Stomach (tissue), 8 donors: ENCODE measurements at regions not wholly inside any gene's neighbourhood (a gene's known extent, or its start where the extent isn't known, plus 50 kb on each side); places are given as distances from the start of the nearest gene placed in this dataset.

Source experiments
- DNase-seq, 2 donors: peaks; one replicate each; pipeline versions ENCODE4 v3.0.0 to v3.0.0-alpha.2; 2013 to 2019
- H3K27ac ChIP-seq, 5 donors: fragments of 200-600 bp in 4 of 5; sonication (generic) in 4 of 5; one replicate each; pipeline ENCODE4 v1.5.1; 2013 to 2019; ENCODE audit warnings: mild to moderate bottlenecking in 1 of 5, moderate library complexity in 1 of 5
- H3K27me3 ChIP-seq, 3 donors: fragments of 200-600 bp; sonication (generic); one replicate each; pipeline ENCODE4 v1.5.1; 2017 to 2019; ENCODE audit warnings: mixed run types in 1 of 3
- H3K36me3 ChIP-seq, 4 donors: fragments of 200-600 bp; sonication (generic); 1 replicate in 3 of 4; 2 replicates in 1 of 4; pipeline ENCODE4 v1.5.1; 2016 to 2019
- H3K4me1 ChIP-seq, 4 donors: fragments of 200-600 bp; sonication (generic); one replicate each; pipeline ENCODE4 v1.5.1; 2016 to 2019
- H3K4me3 ChIP-seq, 4 donors: fragments of 200-600 bp; sonication (generic) in 3 of 4; one replicate each; pipeline ENCODE4 v1.5.1; 2016 to 2019; ENCODE audit warnings: mild to moderate bottlenecking in 1 of 4
- H3K9me3 ChIP-seq, 4 donors: fragments of 200-600 bp; sonication (generic); one replicate each; pipeline ENCODE4 v1.5.1; 2016 to 2019
- EP300 ChIP-seq: sonication (generic); formaldehyde crosslinking; IDR thresholded peaks from one replicate; pipeline ENCODE4 v1.6.1; 2017; ENCODE audit warnings: antibody characterized with exemption
- POLR2A ChIP-seq, 4 donors: fragments of 450-650 bp; IDR thresholded peaks; one replicate each; pipeline ENCODE4 v1.6.1; 2016; ENCODE audit warnings: antibody characterized with exemption in 4 of 4, control low read depth in 2 of 4, mild to moderate bottlenecking in 1 of 4, moderate library complexity in 1 of 4
- POLR2AphosphoS5 ChIP-seq, 3 donors: sonication (generic); formaldehyde crosslinking; IDR thresholded peaks; one replicate each; pipeline ENCODE4 v1.6.1; 2016; ENCODE audit warnings: antibody characterized with exemption in 3 of 3
- WGBS, 5 donors: extraction: QIAGEN DNeasy Blood & Tissue Kit in 3 of 5; methylation state at CpG; one replicate each; pipeline versions ENCODE4 v1.1.5 to v1.1.7; 2013 to 2018; 5-methylcytosine and 5-hydroxymethylcytosine counted together
- intact Hi-C: fragments of 100-400 bp; cut with DNase I; formaldehyde crosslinking; loops from one replicate; pipeline ENCODE4 v1.15.1; 2023; ENCODE audit warnings: low total_unique reads
- TF ChIP-seq, protein P1 (sequence below), 7 experiments: fragments of 450-650 bp in 4 of 7; fragments of 200-600 bp in 3 of 7; sonication (generic) in 3 of 7; IDR thresholded peaks; one replicate each; pipeline ENCODE4 v1.5.1; 2016 to 2019; ENCODE audit warnings: antibody characterized with exemption in 7 of 7, control low read depth in 2 of 7, mild to moderate bottlenecking in 1 of 7
- donor health status: healthy with polysubstance abuse.
- donor health status: Bipolar disorder and iron deficiency.
- donor health status: healthy.

DNA sequence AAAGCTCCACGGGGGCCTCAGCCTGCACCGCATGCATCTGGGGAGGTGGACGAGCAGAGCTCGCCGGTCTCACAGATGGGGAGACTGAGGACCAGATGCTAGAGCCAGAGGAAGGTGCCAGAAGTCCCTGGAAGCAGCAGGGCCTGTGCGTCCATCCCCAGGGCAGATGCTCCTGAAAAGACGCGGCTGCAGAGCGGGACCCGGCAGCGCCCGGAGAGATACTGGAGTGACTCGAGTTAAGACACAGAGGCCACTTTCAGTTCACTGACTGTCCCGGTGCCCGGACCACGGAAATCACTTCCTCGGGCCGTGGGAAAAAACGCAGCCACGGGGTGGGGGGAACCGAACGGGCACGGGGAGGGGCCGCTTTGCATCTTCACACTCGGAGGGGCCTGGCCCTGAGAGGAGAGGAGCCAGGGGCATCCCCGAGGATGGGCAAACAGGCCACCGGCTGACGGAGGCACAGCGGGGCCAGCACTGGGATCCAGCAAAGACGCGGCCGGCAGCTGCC lies 85.4 kb downstream of the FOXL3 start:
- 88 to 95% (median 90%) methylated on average over 29 to 32 of the region's 32 CpGs for WGBS, 5 donors
- intact Hi-C loops: no loop called here
- H3K27ac ChIP-seq: peak overlapping the region in 1 of 5 donors; percentile 84
- H3K27me3 ChIP-seq: peaks cover 0 to 60% (median 22%) of the 10 kb centered on the region in 3 donors
- no peak for TF ChIP-seq EP300
- TF ChIP-seq, protein P1, sequence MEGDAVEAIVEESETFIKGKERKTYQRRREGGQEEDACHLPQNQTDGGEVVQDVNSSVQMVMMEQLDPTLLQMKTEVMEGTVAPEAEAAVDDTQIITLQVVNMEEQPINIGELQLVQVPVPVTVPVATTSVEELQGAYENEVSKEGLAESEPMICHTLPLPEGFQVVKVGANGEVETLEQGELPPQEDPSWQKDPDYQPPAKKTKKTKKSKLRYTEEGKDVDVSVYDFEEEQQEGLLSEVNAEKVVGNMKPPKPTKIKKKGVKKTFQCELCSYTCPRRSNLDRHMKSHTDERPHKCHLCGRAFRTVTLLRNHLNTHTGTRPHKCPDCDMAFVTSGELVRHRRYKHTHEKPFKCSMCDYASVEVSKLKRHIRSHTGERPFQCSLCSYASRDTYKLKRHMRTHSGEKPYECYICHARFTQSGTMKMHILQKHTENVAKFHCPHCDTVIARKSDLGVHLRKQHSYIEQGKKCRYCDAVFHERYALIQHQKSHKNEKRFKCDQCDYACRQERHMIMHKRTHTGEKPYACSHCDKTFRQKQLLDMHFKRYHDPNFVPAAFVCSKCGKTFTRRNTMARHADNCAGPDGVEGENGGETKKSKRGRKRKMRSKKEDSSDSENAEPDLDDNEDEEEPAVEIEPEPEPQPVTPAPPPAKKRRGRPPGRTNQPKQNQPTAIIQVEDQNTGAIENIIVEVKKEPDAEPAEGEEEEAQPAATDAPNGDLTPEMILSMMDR (IDR thresholded peaks at IDR 0.05): no peak
- no peak for TF ChIP-seq POLR2A (IDR thresholded peaks at IDR 0.05)
- TF ChIP-seq POLR2AphosphoS5 (IDR thresholded peaks at IDR 0.05): no peak
- H3K9me3 ChIP-seq: no peaks in the 10 kb centered on the region
- peak; percentile 4 to 23 for DNase-seq
- no peaks in the 10 kb centered on the region for H3K36me3 ChIP-seq
- H3K4me3 ChIP-seq: no peak overlapping the region
- H3K4me1 ChIP-seq: peaks cover 32 to 58% (median 57%) of the 10 kb centered on the region in 4 donors

DNA sequence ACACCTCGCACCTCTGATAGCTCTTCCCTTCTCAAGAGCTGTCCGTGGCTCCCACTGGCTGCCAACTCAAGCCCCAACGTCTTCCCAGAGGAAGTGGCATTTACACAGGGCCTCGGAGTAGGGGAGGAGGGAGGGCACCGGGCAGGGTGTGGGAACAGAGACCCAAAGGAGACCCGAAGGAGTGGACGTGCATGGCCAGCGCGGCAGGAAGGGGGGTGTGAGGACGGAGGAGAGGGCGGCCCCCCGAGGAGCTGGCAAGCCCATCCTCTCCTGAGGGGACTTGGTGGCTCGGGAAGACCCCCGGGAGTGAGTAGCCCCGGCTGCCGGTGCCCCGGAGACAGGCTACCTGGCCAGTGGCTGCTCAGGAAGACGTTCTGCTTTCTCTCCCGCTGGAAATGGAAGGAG lies 85.9 kb downstream of the FOXL3 start:
- intact Hi-C loops: no loop called here
- DNase-seq: peak in 1 of 2 donors; percentile 22
- H3K27me3 ChIP-seq: peaks cover 0 to 62% (median 22%) of the 10 kb centered on the region in 3 donors

DNA sequence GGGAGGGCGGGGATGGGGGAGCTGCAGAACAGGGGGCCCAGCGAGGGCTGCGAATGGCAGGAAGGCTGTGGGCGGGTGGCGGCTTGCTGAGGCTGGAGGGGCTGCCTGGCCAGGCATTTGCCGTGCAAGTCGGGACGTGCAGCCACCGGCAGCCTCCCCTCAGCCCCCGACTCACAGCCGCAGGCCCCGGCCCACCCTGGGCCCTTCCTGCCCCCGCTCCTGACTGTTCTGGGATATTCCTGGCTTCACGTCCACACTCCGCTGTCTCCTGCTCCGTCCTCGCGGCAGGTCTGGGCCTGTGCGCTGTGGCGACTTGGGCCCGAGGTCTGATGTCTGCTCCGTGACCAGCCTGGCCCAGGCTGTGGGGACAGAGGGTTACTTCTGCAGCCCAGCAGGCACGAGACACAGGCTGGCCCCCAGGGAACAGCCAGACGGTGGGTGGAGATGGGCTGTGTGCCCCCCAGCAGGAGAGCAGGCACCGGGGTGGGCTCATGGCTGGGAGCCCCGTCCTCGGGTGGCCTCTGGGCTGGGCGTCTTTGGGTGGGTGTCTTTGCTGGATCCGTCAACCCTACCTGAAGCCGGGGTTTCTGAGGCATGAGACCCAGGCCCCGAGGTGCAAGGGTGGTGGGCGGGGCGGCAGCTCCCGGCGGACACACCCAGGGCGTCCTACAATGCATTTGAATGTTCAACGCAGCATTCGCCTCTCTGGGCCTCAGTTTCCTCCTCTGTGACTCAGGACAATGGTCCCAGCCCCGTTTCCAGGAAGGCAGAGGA lies 86.5 kb downstream of the FOXL3 start:
- peak; percentile 23 to 68 for DNase-seq
- H3K27me3 ChIP-seq: peaks cover 0 to 65% (median 22%) of the 10 kb centered on the region in 3 donors
- peaks cover 32 to 62% (median 59%) of the 10 kb centered on the region in 4 donors for H3K4me1 ChIP-seq
- no peak for TF ChIP-seq EP300
- TF ChIP-seq, protein P1 (IDR thresholded peaks at IDR 0.05): no peak
- no peak for TF ChIP-seq POLR2AphosphoS5 (IDR thresholded peaks at IDR 0.05)
- no peak for TF ChIP-seq POLR2A (IDR thresholded peaks at IDR 0.05)
- no peak overlapping the region for H3K27ac ChIP-seq
- H3K4me3 ChIP-seq: no peak overlapping the region
- no peaks in the 10 kb centered on the region for H3K9me3 ChIP-seq
- WGBS, 5 donors: 67 to 81% (median 78%) methylated on average over 29 to 39 of the region's 39 CpGs
- no peaks in the 10 kb centered on the region for H3K36me3 ChIP-seq
- intact Hi-C loops: no loop called here

More for the DNA sequence above, 85.9 kb downstream of the FOXL3 start:
- no peaks in the 10 kb centered on the region for H3K9me3 ChIP-seq
- TF ChIP-seq POLR2AphosphoS5 (IDR thresholded peaks at IDR 0.05) (no peak), POLR2A (IDR thresholded peaks at IDR 0.05) (no peak), EP300 (no peak)
- TF ChIP-seq, protein P1 (IDR thresholded peaks at IDR 0.05): no peak
- H3K27ac ChIP-seq: no peak overlapping the region
- H3K4me3 ChIP-seq: no peak overlapping the region
- peaks cover 32 to 58% (median 56%) of the 10 kb centered on the region in 4 donors for H3K4me1 ChIP-seq
- H3K36me3 ChIP-seq: no peaks in the 10 kb centered on the region
- 57 to 71% (median 59%) methylated on average over 19 of the region's 19 CpGs for WGBS, 5 donors

DNA sequence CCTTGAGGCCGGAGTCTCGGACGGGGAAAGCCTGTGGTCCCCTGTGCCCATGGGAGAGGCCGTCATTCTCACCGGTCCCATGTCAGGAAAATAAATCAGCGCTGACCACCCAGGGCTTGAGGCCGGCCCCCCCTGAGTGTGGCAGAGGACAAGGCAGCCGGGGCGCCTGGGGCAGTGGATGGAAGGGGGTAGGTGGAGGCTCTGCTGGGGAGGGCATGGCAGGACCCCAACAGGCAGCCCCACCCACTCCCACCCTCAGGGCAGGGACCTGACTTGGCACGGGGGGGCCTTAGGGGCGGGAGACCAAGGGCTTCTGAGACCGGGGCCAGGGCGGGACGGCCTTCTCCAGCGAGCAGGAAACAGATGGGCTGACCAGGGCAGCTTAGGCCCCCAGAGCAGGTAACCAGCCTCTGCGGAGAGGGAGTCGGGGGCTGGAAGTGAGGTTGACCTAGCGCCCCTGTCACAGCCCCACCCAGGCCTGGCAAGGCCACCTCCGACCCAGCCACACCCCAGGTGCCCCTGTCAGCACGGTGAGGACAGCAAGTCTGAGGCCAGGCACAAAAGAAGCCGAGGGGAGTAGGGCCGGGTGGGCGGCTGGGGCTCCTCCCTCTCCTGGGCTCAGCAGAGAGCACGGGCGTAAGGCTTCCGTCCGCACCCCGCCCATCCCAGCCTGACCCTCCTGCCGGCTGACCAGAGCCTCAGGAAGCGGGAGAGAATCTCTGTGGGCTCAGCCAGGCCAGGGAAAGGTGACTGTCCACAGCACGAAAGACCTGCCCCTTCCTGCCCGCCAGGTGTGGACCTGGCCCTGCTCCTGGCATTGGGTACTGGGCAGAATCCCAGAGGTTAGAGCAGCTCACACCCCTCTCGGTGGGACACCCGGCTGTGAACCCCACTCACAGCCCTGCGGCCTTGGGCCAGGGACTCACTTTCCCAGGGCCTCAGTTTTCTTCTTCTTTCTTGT lies 87.4 kb downstream of the FOXL3 start:
- TF ChIP-seq EP300 (no peak), POLR2AphosphoS5 (IDR thresholded peaks at IDR 0.05) (no peak), POLR2A (IDR thresholded peaks at IDR 0.05) (no peak)
- TF ChIP-seq, protein P1 (IDR thresholded peaks at IDR 0.05): no peak
- intact Hi-C loops: no loop called here
- peaks cover 0 to 62% (median 22%) of the 10 kb centered on the region in 3 donors for H3K27me3 ChIP-seq
- H3K9me3 ChIP-seq: no peaks in the 10 kb centered on the region
- 57 to 72% (median 63%) methylated on average over 27 to 35 of the region's 35 CpGs for WGBS, 5 donors
- peak in 1 of 2 donors; percentile 42 for DNase-seq
- H3K4me3 ChIP-seq: no peak overlapping the region
- no peaks in the 10 kb centered on the region for H3K36me3 ChIP-seq
- H3K27ac ChIP-seq: peak overlapping the region in 1 of 5 donors; percentile 7
- H3K4me1 ChIP-seq: peaks cover 32 to 64% (median 57%) of the 10 kb centered on the region in 4 donors
